MCF 10A (cell line): ENCODE measurements at regions not wholly inside any gene's neighbourhood (a gene's known extent, or its start where the extent isn't known, plus 50 kb on each side); places are given as distances from the start of the nearest gene placed in this dataset.
A peak's percentile ranks its signal among the peaks of the same experiment; 100 is the strongest.

Experiments used
- BruUV-seq: library from RNA; stranded (reverse); fragments of 400-500 nt; replicated peaks from 2 replicates; lab custom pipeline; 2021; lab: Mats Ljungman, UMichigan
- CTCF ChIA-PET: fragments of 300-600 bp; sonication (Branson Sonifier 250); formaldehyde crosslinking; extraction: SDS; loops from one replicate; lab custom pipeline; 2021; ENCODE audit warnings: antibody characterized with exemption, inconsistent platforms; lab: Yijun Ruan, JAX
- POLR2A ChIA-PET: fragments of 300-600, 350-650 bp; sonication (Branson Sonifier 250); formaldehyde crosslinking; extraction: SDS; loops from one replicate; lab custom pipeline; 2020; ENCODE audit warnings: antibody characterized with exemption, inconsistent platforms; lab: Yijun Ruan, JAX
- DNase-seq: peaks from one replicate; pipeline ENCODE4 v3.0.0-alpha.2; 2018; ENCODE audit not compliant: unreplicated experiment
- H3K27ac Mint-ChIP-seq: one replicate; pipeline ENCODE4 v1.8.0; 2022; ENCODE audit warnings: mild to moderate bottlenecking, low read depth, mixed read lengths; ENCODE audit not compliant: unreplicated experiment
- H3K27me3 Mint-ChIP-seq: one replicate; pipeline ENCODE4 v1.8.0; 2022; ENCODE audit warnings: mixed read lengths; ENCODE audit not compliant: insufficient read depth, unreplicated experiment
- H3K36me3 Mint-ChIP-seq: one replicate; pipeline ENCODE4 v1.8.0; 2022; ENCODE audit warnings: mild to moderate bottlenecking, moderate library complexity, mixed read lengths; ENCODE audit not compliant: insufficient read depth, unreplicated experiment
- H3K4me1 Mint-ChIP-seq: one replicate; pipeline ENCODE4 v1.8.0; 2022; ENCODE audit warnings: mixed read lengths; ENCODE audit not compliant: insufficient read depth, unreplicated experiment
- H3K4me3 Mint-ChIP-seq: one replicate; pipeline ENCODE4 v1.8.0; 2022; ENCODE audit warnings: mild to moderate bottlenecking, moderate library complexity, mixed read lengths; ENCODE audit not compliant: unreplicated experiment
- H3K9me3 Mint-ChIP-seq: one replicate; pipeline ENCODE4 v1.8.0; 2022; ENCODE audit warnings: mixed read lengths; ENCODE audit not compliant: unreplicated experiment
- intact Hi-C: fragments of 100-400 bp; cut with micrococcal nuclease; formaldehyde crosslinking; loops from 2 replicates; pipeline ENCODE4 v1.14.1; 2022
- TF ChIP-seq, protein P1 (sequence below): fragments of 200-600 bp; IDR thresholded peaks from one replicate; pipeline ENCODE4 v1.8.0; 2022; ENCODE audit warnings: antibody characterized with exemption, mild to moderate bottlenecking; ENCODE audit not compliant: unreplicated experiment

DNA sequence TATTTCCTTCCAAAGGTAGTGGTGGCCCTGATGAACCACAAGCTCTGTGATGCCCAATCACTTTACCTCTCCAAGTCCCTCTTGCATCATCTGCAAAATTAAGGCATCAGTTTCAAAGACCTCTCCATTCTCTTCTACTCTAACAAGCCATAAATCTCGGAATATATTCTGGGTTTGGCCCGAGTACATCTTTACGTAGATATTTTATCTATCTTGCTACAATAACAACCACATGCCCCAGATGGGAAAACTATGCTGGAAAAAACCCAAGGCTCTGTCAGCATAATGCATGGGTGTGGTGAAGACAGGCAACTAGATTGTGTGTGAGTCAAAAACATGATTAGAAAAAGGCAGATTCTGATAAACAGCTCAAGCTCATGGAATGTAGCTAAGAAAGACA is 228.2 kb upstream of the BLID start:
- Mint-ChIP-seq H3K9me3 (peaks cover 9% of the 10 kb centered on the region), H3K36me3 (no peaks in the 10 kb centered on the region), H3K27me3 (no peaks in the 10 kb centered on the region), H3K4me3 (peak overlapping the region; percentile 3), H3K4me1 (peaks cover 48% of the 10 kb centered on the region), H3K27ac (peak overlapping the region; percentile 35)
- CTCF ChIA-PET, result interaction anchor here (0.6 kb wide), 1 partner anchor 784 kb away, joined by 3 read pairs; no protein-coding TSS in a partner anchor
- BruUV-seq, result no TSS peak
- intact Hi-C loops, result no loop called here
- TF ChIP-seq, protein P1, sequence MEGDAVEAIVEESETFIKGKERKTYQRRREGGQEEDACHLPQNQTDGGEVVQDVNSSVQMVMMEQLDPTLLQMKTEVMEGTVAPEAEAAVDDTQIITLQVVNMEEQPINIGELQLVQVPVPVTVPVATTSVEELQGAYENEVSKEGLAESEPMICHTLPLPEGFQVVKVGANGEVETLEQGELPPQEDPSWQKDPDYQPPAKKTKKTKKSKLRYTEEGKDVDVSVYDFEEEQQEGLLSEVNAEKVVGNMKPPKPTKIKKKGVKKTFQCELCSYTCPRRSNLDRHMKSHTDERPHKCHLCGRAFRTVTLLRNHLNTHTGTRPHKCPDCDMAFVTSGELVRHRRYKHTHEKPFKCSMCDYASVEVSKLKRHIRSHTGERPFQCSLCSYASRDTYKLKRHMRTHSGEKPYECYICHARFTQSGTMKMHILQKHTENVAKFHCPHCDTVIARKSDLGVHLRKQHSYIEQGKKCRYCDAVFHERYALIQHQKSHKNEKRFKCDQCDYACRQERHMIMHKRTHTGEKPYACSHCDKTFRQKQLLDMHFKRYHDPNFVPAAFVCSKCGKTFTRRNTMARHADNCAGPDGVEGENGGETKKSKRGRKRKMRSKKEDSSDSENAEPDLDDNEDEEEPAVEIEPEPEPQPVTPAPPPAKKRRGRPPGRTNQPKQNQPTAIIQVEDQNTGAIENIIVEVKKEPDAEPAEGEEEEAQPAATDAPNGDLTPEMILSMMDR, result no peak
- peak; percentile 42 for DNase-seq
- POLR2A ChIA-PET, result interaction anchor here (0.6 to 2.2 kb wide), 13 partner anchors 10 to 244 kb away, joined by 3 to 7 read pairs (median 4); no protein-coding TSS in a partner anchor

DNA sequence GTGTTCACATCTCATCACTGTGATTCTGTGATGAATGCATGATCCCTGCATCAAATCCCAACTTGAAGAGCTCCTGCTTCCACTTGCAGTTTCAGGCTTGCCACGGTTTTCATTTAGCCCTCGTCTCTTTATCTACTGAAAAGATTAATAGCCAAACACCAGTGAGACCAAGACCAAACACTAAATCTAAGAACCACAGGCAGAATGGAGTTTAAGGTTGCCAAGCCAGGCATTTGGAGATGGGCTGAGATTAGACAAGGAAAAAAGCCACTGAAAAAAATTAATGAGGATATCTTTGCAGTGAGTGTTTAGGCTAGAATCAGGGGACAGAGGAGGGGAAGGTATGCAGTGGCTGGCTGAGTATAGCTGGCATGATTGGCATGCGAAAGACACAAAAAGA is 227.2 kb upstream of the BLID start:
- H3K27ac Mint-ChIP-seq, result peak overlapping the region; percentile 88
- POLR2A ChIA-PET, result interaction anchor here (1.0 to 2.2 kb wide), 3 partner anchors 12 to 79 kb away, joined by 3 to 7 read pairs (median 6); no protein-coding TSS in a partner anchor
- no peaks in the 10 kb centered on the region for H3K36me3 Mint-ChIP-seq
- no TSS peak for BruUV-seq
- no peak overlapping the region for H3K4me3 Mint-ChIP-seq
- peaks cover 9% of the 10 kb centered on the region for H3K9me3 Mint-ChIP-seq
- H3K27me3 Mint-ChIP-seq, result no peaks in the 10 kb centered on the region
- intact Hi-C loops, result no loop called here
- DNase-seq, result no peak
- H3K4me1 Mint-ChIP-seq, result peaks cover 38% of the 10 kb centered on the region
- CTCF ChIA-PET, result interaction anchor here (0.6 kb wide), 1 partner anchor 248 kb away, joined by 9 read pairs; no protein-coding TSS in a partner anchor
- TF ChIP-seq, protein P1, result no peak

DNA sequence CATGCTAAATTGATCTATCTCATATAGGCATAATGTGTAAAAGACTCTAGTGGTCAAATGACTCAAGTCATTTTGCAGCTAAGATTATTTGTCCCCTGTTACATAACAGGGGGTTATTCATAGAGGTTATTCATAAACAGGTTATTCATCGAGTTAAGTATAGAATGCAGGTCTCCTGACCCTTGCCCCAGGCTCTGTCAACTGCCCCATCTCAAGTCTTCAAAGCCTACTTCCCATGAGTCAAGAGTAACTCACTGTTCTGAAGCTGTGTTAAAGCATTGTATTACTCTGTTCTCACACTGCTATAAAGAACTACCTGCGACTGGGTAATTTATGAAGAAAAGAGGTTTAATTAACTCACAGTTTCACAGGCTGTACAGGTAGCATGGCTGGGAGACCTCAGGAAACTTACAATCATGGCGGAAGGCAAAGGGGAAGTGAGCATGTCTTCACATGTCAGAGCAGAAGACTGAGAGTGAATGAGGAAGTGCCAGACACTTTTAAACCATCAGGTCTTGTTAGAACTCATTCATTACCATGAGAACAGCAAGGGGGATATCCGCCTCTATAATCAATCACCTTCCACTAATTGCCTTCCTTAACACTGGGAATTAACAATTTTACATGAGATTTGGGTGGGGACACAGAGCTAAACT is 226.2 kb upstream of the BLID start:
- intact Hi-C loops, result no loop called here
- Mint-ChIP-seq H3K36me3 (no peaks in the 10 kb centered on the region), H3K27me3 (no peaks in the 10 kb centered on the region), H3K4me1 (peaks cover 31% of the 10 kb centered on the region), H3K4me3 (no peak overlapping the region), H3K9me3 (peaks cover 9% of the 10 kb centered on the region), H3K27ac (peak overlapping the region; percentile 88)
- DNase-seq, result peak; percentile 47
- ChIA-PET CTCF (no interaction called here), POLR2A (interaction anchor here (0.6 to 1.6 kb wide), 5 partner anchors 20 to 80 kb away, joined by 3 to 6 read pairs (median 4); no protein-coding TSS in a partner anchor)
- no TSS peak for BruUV-seq
- TF ChIP-seq, protein P1, result no peak

DNA sequence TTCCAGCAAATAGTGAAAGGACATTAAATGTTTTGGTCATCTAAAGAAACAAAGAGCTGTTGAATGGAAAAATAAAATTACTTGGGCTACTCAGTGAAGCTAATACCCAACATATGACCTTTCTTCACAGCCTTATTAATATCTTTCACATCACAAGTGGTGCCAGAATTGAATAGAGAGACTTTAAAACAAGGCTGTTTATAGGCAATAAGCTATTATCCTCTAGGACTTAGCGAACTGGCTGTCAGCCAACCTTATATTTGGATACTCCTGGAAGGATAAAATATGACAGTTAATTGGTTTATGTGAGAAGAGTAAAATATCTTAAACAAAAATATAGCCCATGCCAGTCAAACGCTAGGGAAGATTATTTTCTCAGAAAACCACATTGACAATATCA is 225.5 kb upstream of the BLID start:
- Mint-ChIP-seq H3K27ac (no peak overlapping the region), H3K9me3 (peaks cover 9% of the 10 kb centered on the region), H3K27me3 (no peaks in the 10 kb centered on the region), H3K4me3 (no peak overlapping the region), H3K36me3 (no peaks in the 10 kb centered on the region), H3K4me1 (peaks cover 31% of the 10 kb centered on the region)
- intact Hi-C loops, result no loop called here
- DNase-seq, result no peak
- TF ChIP-seq, protein P1, result no peak
- ChIA-PET CTCF (interaction anchor here (0.8 kb wide), 1 partner anchor 11 kb away, joined by 3 read pairs; no protein-coding TSS in a partner anchor), POLR2A (interaction anchor here (0.6 to 1.6 kb wide), 7 partner anchors 21 to 1047 kb away, joined by 3 to 6 read pairs (median 4); no protein-coding TSS in a partner anchor)
- BruUV-seq, result no TSS peak
